GM19239 (cell line): ENCODE measurements at regions not wholly inside any gene's neighbourhood (a gene's known extent, or its start where the extent isn't known, plus 50 kb on each side); places are given as distances from the start of the nearest gene placed in this dataset.
A peak's percentile ranks its signal among the peaks of the same experiment; 100 is the strongest.
"Not testable (repeated sequence)": the region's sequence is repeated elsewhere in the genome, so short reads cannot be mapped to it uniquely, and the experiment has no call there.

Source experiments
- DNase-seq: peaks from one replicate; pipeline ENCODE4 v3.0.0; 2011; ENCODE audit warnings: low spot score; ENCODE audit not compliant: insufficient read length
- FAIRE-seq: peaks from 2 replicates; lab custom pipeline; 2011; peaks lifted over from hg19 to GRCh38; lab: Jason Lieb, UNC

DNA sequence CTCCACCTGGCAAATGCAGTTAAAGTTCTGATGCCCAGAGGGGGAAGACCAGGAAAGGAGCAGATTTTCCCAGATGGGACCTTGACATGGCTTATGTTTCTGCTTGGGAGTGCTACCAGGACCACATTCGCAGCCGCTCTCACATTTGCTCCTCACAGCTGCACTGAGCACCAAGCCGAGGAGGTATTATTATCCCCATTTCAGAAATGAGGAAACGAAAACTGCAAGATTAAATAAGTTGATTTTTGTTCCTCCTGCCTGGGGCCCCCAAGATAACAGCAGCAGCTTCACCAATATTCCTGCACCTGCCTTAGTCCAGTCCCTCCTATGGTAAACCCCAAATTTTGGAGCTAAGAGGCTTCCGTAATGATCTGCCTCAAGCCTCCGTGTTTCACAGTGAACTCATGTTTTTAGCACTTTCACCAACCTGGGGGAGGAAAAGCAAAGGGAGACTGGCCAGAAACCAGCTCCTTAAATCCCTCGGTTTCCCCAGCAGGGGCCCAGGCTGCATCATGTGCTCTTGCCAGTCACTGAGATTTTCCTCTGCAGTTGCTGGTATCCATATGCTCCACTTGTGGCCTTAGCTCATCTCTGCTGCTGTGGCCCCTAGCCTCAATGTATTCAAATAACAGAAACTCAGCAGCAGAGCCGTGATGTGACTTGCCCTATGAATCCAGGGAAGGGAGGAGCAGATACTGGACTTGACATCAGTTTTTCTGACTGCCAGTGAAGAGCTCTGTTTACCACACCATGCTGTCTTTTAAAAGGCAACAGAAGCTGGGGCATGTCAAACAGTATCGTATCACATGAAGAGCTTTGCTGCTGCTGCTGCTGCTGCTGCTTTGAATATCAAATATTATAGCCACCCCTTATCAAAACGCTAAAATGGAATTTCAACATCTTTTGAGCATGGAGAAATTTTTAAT, 95.5 kb upstream of the KLHL13 start:
- DNase-seq = no peak
- FAIRE-seq = peak; percentile 90

DNA sequence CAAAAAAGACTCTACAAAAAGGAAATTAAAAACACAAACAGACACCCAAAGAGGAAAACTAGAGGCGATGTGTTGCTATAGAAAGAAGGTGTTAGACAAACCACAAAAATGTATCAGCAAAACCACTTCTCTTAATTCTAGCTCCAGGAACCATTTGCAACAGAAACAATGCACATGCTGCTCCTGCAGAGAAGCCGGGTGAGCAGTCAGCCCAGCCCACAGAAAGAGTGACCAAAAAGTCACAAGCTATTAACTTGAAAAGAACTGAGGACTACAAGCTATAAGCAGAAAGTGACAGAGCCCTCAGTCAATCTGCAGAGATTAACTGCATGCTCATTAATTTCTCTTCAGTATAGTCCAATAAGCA, 96.2 kb upstream of the KLHL13 start:
- DNase-seq (no peak), FAIRE-seq (peak; percentile 66)

DNA sequence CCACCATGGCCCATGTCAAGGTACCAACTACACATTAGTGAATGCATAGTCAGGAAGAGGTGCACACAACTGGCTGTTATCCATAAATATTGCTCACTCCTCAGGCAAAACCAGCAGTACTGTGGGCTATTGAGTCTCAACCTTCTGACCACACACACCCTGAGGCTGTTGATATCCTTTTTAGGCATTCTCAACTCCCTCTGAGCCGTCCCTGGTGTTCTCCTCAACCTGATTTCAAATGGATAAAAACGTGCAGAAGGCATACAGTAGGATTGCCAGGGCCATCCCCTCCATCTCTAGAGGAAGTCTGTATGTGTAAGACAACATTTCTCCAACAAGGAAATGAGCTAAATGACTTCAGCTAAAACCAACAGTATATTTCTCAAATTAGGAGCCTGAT, 98.7 kb upstream of the KLHL13 start:
- FAIRE-seq (no peak), DNase-seq (no peak)

DNA sequence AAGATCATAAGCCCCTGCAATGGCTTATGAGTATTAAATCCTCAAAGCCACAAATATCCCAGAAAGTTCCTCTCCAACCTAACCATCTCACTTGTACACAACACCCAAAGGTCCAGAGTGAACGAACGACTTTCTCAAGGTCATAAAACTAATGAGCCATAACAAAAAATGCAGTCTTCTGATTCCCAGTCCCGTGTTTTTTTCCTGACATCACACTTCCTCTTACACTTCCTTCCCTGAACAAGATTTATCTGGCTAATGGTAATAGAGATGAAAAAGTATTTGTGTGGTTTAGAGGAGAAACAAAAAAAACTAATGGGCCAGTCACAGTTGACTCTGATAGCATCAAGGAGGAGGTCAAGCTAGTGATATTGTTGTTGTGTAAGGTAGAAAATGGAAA, 99.5 kb upstream of the KLHL13 start:
- DNase-seq (no peak), FAIRE-seq (no peak)

DNA sequence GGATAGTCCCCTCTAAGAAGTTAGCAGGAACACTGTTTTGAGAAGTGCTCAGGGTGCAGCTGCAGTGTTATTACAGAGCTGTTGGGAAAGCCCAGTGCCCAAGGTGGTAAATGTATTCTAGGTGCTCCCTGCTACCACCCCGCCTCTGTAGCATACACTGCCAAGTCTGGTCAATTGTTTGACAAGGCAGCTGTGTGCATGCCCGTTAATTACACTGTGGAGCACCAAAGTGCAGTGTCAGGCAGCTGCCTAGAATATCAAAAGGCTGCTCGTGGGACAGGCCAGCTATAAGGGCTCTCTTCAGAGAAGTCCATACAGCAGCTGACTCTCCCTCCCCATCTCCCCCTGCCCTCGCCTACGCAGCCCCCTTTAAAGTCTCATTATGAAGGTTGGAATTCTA, 99.9 kb upstream of the KLHL13 start:
- FAIRE-seq (no peak), DNase-seq (no peak)

DNA sequence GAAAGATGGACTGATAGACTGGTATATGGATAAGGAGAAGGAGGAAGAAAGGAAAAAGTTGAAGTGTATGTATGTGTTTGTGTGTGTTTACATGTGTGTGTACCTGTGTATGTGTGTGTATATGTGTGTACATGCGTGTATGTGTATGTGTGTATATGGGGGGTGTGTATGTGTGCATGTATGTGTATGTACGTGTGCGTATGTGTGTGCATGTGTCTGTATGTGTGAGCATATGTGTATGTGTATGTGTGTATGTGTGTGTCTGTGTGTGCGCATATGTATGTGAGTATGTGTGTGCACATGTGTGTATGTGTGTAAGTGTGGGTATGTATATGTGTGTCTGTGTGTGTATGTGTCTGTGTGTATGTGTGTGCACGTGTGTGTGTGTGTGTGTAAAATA, 101.5 kb upstream of the KLHL13 start:
- no peak for DNase-seq
- FAIRE-seq = no peak

DNA sequence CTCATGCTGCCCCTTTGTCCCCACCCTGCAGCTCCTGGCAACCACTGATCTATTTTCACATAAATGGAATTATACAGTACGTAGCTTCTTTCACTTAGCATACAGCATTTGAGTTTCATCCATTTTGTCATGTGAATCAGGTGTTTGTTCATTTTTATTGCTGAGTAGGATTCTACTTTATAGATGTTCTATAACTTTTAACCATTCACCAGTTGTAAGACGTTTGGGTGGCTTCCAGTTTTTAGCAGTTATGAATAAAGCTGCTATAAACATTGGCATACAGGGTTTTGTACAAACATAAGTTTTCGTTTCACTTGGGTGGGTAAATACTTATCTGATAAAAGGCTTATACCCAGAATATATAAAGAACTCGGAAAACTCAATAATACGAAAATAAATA, 102.3 kb upstream of the KLHL13 start:
- FAIRE-seq = no peak

DNA sequence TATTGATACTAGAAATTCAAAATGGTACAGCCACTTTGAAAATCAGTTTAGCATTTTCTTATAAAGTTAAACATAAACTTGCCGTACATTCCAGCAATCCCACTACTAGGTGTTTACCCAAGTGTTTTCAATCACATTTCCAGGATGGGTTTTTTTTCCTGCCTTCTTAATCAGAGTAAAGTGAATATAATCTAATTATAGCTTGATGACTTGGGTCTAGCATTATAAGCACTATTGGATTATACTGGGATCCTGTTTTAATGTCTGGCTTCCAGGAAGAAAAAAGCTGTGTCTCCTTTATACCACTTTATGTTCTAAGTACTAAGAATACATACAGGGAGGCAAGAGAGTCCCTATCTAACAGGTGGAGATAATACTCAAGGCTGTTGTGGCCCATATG, 103.3 kb upstream of the KLHL13 start:
- DNase-seq = no peak
- FAIRE-seq = no peak

More for the DNA sequence above, 102.3 kb upstream of the KLHL13 start:
- no peak for DNase-seq

DNA sequence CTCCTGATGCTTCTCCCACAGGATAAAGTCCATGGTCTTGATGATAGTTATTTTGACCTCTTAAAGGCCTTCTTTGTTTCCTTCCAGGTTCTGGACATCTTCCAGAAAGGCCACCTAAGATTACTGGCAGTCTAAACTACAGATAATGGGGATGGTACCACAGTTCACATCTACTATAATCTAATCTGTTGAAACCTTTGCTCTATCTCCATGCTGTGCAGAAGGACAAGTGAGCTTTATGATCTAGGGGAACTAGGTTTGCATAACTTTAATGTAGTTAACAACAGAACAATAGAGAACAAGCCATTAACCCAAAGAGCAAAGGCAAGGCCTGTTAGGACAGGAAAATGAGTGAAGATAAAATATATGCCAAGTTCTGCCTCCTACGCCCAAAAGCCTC, 103.9 kb upstream of the KLHL13 start:
- FAIRE-seq (no peak), DNase-seq (no peak)

DNA sequence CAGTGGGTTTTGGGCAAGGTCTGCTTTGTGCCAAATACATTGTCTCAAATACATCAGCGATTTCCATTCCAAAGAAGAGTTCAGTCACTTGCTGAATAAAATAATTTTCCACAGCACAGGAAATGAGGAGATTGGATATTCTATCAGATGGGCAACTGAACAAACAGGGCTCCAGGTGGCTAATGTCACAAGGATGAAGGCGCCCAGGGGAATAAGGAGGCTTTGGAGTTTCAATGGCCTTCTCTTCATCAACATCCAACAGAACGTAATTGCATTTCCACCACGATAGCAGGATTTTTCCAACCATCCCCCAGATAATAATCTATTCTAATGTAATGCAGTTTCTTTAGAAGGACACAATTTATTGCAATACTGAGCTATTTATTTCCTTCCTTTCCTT, 104.7 kb upstream of the KLHL13 start:
- DNase-seq (no peak), FAIRE-seq (no peak)

DNA sequence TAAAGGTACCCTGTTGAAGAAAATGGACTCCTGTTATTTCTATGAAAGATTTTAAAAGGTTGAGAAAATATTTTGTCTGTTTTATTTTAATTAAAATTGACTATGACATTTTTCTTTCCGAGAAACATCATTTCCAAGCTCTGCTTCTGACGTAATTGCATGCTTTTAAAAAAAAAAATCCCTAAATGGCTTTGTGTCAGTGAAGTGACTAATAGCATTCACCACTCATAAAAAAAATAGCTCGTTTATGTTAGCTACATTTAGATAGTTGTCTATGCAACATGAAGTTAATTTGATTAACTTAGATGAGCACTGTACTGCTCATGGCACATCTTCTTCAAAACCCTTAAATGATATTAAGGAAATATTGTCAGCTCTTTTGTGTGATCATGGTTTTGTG, 105.1 kb upstream of the KLHL13 start:
- no peak for FAIRE-seq
- DNase-seq = no peak

DNA sequence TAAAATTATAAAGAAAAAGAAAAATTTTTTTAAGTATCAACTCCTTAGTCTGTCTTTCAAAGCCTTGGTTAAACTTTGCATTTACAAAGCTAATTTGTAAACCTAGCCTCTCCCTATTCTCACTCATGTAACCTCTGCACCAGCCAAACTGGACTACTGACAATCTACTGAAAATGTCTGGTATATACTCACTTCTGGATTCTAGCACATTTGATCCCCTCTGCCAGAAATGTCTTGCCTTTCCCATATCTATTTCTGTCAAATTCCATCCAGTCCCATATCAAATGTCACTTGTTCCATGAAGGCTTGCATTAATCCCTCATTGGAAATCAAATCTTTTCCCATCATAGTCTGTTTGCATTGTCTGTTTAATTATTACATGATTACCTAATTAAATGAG, 105.8 kb upstream of the KLHL13 start:
- no peak for FAIRE-seq
- DNase-seq = no peak

DNA sequence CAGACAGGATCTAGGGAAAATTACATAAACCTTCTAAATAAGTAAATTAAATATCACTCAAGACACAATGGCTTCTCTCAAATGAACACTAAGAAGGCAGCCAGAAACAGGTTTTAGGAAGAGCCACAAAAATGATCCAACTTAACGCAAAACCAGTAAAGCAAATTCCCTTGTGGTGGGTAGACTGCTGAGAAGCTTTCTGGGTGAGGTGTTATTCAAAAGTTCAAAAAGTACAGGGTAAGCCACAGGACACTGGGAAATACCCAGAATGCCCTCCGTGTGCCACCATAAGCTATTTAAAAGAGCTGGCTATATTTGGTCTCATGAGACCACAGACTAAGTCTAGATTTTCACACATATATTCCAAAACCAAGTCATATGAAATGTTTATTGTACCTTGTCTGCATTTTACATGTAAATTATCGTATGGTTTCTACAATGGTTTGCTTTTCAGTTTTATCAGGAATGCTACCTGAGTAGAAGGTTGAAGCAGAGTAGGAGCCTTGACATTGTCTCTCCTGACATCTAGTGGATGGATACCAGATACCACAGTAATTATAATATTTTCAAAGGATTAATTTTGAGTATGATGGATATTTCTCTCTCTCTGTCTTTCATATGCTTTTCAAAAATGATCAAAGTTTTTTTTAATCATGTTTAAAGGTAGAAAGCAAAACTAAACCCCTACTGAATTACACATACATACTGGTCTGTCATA, 109.3 kb upstream of the KLHL13 start:
- DNase-seq (no peak), FAIRE-seq (peak; percentile 45)

DNA sequence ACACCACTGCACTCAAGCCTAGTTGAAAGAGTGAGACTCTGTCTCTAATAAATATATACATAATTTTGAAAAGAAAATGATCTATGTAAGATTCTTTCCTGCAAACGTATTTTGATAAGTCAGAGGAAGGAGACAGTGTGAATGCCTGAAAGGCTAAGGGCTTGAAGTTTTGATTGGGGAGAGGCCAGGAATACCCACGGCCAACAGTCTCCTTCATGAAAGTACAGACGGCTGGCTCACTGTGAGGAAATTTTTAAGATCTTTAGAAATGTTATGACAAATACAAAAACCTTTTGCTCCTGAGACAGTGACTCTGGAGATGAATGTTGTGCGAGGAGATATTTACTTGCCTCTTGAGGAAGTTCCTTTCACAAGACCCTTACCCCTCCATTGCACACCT, 111.4 kb upstream of the KLHL13 start:
- DNase-seq (no peak), FAIRE-seq (no peak)

DNA sequence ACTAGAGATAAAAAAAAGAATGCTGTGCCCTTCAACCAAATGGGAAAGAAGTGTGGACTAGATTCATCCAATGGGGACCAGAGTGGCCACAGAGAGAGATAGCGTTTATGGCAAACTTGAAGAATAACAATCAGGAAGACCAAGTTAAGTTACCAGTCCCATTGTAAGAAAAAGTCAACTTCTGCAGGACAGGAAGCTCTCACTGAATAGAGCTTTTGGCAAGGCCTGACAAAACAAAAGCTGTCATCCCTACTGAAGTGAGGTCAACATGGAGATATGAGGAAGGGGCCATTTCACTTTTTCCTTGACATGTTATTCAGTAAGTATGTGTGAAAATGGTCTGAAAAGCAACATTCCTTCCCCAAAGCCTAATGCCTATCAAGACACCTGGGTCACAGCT, 111.8 kb upstream of the KLHL13 start:
- FAIRE-seq = no peak

DNA sequence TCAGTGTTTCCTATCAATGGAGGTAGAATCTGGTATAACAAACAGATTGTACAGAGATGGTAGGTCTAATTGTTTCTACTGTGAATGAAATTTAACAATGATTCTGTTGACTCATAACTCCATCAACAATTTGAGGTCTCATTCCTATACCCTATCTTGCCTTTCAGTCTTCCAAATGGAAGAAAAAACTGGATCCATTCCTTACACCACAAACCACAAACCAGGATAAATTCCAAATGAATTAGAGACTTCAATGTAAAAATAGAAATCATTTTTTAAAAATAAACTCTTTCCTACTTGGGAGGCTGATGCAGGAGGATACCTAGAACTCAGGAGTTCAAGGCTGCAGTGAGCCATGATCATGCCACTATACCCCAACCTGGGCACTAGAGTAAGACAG, 114.4 kb upstream of the WDR44 start:
- FAIRE-seq (no peak), DNase-seq (no peak)

More for the DNA sequence above, 111.8 kb upstream of the KLHL13 start:
- DNase-seq = no peak

DNA sequence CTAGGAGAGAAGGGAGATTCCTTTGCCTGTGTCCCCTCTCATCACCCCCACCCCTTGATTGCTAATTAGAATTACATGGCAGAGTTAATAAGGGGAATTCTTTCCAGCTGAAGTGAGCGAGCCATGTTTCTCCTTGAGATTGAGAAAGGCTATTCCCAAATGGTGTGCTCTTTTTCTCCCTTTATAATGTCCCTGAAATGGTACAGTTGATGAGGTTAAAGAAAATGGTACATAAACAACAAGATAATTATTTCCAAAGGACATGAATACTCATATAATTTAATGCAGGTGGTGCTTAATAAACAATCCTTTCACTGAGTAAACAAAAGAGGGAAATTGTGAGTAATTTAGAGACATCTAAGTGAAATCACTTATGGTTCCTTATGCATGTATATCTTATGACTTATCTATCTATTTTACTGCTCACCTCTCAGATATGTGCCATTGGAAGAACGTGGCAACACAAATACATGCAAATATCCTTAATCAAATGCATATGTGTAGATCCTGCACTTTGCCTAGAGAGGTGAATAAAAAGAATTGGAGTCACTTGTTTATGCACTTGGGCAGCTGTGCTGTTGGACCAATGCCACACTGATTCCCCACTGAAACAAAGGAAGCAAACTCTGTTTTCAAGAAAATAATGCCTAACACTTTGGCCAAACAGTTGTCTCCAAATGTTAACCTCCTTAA, 106.6 kb upstream of the WDR44 start:
- FAIRE-seq (no peak), DNase-seq (no peak)

DNA sequence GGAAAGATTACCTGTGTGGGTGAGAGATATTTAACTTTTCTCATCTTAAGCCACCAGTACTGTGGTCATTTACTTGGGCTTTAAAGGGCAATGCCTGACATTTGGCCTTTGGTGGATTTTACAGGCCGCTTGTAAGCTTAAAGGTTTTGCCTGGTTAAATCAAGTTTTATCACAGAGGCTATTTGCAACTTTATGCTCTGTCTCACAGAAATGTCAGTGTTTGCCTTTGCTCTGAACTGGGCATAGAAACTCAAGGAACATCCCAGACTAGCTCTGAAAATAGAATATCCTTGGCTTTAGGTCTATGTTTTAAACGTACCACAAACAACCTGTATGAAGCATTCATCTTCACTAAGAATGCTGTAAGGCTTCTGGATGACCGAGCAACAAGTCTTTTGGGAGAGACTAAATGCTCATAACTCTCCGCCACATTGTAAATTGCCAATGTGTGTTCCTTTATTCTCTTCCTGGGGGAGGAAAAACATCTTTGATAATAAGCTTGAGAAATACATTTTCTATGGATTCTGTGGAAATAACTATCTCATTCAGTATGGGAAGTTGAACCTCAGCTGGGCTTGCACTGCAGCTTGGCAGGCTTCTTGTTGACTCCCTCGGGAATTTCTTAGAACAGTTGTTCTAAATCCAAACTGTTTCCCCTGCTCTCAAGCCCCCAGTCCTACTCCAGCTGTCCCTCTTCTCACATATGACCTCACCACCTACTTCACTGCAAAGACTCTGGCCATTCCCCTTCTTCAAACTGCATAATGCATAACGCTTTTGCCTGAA, 105.8 kb upstream of the WDR44 start:
- no peak for FAIRE-seq
- no peak for DNase-seq

DNA sequence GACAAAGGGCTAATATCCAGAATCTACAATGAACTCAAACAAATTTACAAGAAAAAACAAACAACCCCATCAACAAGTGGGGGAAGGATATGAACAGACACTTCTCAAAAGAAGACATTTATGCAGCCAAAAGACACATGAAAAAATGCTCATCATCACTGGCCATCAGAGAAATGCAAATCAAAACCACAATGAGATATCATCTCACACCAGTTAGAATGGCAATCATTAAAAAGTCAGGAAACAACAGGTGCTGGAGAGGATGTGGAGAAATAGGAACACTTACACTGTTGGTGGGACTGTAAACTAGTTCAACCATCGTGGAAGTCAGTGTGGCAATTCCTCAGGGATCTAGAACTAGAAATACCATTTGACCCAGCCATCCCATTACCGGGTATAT, 98.9 kb upstream of the WDR44 start:
- not testable (repeated sequence) for DNase-seq, FAIRE-seq

DNA sequence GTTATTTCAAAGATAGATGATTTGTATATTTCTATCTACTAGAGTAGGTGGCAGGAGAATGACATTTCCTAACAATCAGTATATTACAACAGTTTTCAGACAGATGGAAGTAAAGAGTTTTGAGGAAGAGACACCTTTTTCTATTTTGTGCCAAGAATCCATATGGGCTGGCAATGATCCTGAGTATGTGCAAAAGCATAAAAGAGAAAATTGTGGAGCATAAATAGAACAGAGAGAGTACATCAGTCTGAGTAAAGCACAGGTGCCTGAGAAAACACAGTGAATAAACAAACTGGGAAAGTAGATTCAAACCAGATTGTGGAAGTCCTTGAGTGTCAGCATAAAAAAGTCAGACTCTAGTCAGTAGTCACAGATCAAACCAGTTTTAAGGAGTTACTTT, 96.8 kb upstream of the WDR44 start:
- DNase-seq = no peak
- no peak for FAIRE-seq
